ENCODE measurements at regions not wholly inside any gene's neighbourhood (a gene's known extent, or its start where the extent isn't known, plus 50 kb on each side); places are given as distances from the start of the nearest gene placed in this dataset.

DNA sequence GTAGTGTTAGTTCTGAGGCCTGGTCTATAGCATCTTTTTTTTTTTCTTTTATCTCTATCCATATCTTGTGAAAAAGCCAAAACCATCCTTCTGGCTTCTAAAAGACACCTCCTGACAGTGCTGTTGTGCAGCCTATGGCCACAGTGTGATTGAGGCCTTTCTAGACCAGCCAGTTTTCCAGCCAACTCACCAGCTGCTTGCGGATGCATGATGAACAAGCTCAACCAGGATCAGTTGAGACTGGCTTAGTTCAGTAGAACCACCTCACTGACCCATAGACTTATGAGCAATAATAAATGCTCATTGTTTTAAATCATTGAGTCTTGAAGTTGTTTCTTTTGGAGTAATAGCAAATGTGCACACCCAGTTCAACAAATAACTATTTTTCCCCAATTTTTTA is 296.9 kb downstream of the FAM170A start:
- peaks cover 20% of the 10 kb centered on the region for H3K27me3 Mint-ChIP-seq (ENCODE audit: unreplicated experiment)
- no peak for DNase-seq (ENCODE audit: extremely low spot score, unreplicated experiment)
- H3K4me3 Mint-ChIP-seq (ENCODE audit: unreplicated experiment) = no peak overlapping the region
- no peaks in the 10 kb centered on the region for H3K9me3 Mint-ChIP-seq (ENCODE audit: unreplicated experiment)
- H3K4me1 Mint-ChIP-seq (ENCODE audit: unreplicated experiment) = no peaks in the 10 kb centered on the region
- no peak overlapping the region for H3K27ac Mint-ChIP-seq (ENCODE audit: unreplicated experiment)
- TF ChIP-seq, protein P1, sequence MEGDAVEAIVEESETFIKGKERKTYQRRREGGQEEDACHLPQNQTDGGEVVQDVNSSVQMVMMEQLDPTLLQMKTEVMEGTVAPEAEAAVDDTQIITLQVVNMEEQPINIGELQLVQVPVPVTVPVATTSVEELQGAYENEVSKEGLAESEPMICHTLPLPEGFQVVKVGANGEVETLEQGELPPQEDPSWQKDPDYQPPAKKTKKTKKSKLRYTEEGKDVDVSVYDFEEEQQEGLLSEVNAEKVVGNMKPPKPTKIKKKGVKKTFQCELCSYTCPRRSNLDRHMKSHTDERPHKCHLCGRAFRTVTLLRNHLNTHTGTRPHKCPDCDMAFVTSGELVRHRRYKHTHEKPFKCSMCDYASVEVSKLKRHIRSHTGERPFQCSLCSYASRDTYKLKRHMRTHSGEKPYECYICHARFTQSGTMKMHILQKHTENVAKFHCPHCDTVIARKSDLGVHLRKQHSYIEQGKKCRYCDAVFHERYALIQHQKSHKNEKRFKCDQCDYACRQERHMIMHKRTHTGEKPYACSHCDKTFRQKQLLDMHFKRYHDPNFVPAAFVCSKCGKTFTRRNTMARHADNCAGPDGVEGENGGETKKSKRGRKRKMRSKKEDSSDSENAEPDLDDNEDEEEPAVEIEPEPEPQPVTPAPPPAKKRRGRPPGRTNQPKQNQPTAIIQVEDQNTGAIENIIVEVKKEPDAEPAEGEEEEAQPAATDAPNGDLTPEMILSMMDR (IDR thresholded peaks at IDR 0.05) = no peak
- H3K36me3 Mint-ChIP-seq (ENCODE audit: unreplicated experiment) = no peaks in the 10 kb centered on the region

DNA sequence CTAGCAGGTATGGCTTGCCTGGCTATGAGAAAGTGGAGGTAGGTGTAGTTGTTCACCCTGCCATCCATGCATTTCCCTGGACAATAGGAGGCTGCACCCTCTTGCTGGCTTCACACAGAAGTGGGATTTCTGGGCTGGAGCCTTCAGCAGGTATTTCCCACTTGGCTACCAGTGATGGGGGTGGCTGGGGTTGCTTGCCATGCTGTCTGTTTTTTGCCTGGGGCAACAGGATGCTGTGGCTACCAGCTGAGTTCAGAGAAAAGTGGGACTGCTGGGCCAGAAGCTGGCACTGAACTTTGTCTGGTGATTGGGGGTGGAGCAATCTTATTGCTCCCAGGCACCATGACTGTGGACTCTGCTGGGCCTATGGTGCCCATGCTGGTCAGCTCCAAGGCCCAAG is 299.6 kb downstream of the FAM170A start:
- no peak overlapping the region for H3K27ac Mint-ChIP-seq (ENCODE audit: unreplicated experiment)
- no peaks in the 10 kb centered on the region for H3K9me3 Mint-ChIP-seq (ENCODE audit: unreplicated experiment)
- H3K36me3 Mint-ChIP-seq (ENCODE audit: unreplicated experiment) = no peaks in the 10 kb centered on the region
- TF ChIP-seq, protein P1 (IDR thresholded peaks at IDR 0.05) = no peak
- DNase-seq (ENCODE audit: extremely low spot score, unreplicated experiment) = no peak
- H3K27me3 Mint-ChIP-seq (ENCODE audit: unreplicated experiment) = peaks cover 8% of the 10 kb centered on the region
- H3K4me3 Mint-ChIP-seq (ENCODE audit: unreplicated experiment) = no peak overlapping the region
- H3K4me1 Mint-ChIP-seq (ENCODE audit: unreplicated experiment) = no peaks in the 10 kb centered on the region

DNA sequence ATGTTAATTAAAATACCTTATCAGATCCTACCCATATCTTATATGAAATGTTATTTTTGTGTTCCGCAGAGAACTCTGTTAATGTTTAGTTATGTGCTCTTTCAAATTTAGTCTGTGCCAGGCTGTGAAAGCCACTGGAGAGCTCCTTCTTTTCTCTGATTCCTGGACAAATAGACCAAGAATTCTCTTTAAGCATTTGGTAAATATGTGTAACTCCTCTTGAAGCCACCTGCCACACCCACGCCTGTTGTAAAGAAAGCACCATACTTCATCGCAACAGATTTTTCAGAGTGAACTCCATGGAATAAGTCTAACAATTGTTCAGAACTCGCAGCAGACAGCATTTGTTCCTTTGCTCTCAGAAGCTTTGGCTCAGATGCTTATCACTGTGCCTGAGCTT is 301.1 kb downstream of the FAM170A start:
- H3K4me1 Mint-ChIP-seq (ENCODE audit: unreplicated experiment) = no peaks in the 10 kb centered on the region
- TF ChIP-seq, protein P1 (IDR thresholded peaks at IDR 0.05) = no peak
- no peak overlapping the region for H3K27ac Mint-ChIP-seq (ENCODE audit: unreplicated experiment)
- peaks cover 15% of the 10 kb centered on the region for H3K27me3 Mint-ChIP-seq (ENCODE audit: unreplicated experiment)
- H3K36me3 Mint-ChIP-seq (ENCODE audit: unreplicated experiment) = no peaks in the 10 kb centered on the region
- no peak for DNase-seq (ENCODE audit: extremely low spot score, unreplicated experiment)
- H3K4me3 Mint-ChIP-seq (ENCODE audit: unreplicated experiment) = no peak overlapping the region
- no peaks in the 10 kb centered on the region for H3K9me3 Mint-ChIP-seq (ENCODE audit: unreplicated experiment)

DNA sequence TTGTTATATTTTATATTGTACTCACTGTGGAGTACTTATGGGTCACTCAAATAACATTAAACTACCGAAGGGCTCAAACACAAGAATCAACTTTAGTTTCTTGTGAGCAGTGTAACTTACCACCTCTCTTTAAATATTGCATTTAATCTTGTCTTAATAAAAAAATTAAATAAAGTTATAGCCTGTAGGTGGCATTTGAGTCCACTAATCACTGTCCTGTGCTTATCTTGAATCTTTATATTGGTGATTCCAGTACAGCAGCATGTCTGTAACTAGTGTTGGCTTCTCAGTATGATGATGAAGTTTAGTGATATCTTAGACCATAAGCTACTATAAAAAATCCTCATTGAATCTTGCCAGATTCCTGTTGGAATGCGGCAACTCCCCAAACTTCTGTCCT is 313.8 kb downstream of the FAM170A start:
- H3K4me1 Mint-ChIP-seq (ENCODE audit: unreplicated experiment) = no peaks in the 10 kb centered on the region
- H3K27ac Mint-ChIP-seq (ENCODE audit: unreplicated experiment) = no peak overlapping the region

DNA sequence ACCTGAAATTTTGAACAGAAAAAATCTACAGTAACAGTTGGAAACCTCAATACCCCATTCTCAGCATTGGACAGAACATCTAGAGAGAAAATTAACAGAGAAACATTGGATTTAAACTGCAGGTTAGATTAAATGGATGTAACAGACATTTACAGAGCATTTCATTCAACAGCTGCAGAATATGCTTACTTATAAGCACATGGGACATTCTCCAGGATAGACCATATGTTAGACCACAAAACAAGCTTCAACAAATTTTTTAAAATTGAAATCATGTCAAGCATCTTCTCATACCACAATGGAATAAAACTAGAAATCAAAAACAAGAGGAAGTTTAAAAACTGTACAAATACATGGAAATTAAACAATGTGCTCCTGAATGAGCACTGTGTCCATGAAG is 316.3 kb downstream of the FAM170A start:
- Mint-ChIP-seq H3K36me3 (ENCODE audit: unreplicated experiment) (no peaks in the 10 kb centered on the region), H3K4me3 (ENCODE audit: unreplicated experiment) (no peak overlapping the region), H3K9me3 (ENCODE audit: unreplicated experiment) (peaks cover 14% of the 10 kb centered on the region), H3K27ac (ENCODE audit: unreplicated experiment) (no peak overlapping the region), H3K27me3 (ENCODE audit: unreplicated experiment) (peaks cover 21% of the 10 kb centered on the region), H3K4me1 (ENCODE audit: unreplicated experiment) (no peaks in the 10 kb centered on the region)
- no peak for DNase-seq (ENCODE audit: extremely low spot score, unreplicated experiment)
- TF ChIP-seq, protein P1 (IDR thresholded peaks at IDR 0.05) = no peak

More for the DNA sequence above, 313.8 kb downstream of the FAM170A start:
- peaks cover 18% of the 10 kb centered on the region for H3K9me3 Mint-ChIP-seq (ENCODE audit: unreplicated experiment)
- H3K4me3 Mint-ChIP-seq (ENCODE audit: unreplicated experiment) = no peak overlapping the region
- peaks cover 17% of the 10 kb centered on the region for H3K27me3 Mint-ChIP-seq (ENCODE audit: unreplicated experiment)
- TF ChIP-seq, protein P1 (IDR thresholded peaks at IDR 0.05) = peak; percentile 54
- no peak for DNase-seq (ENCODE audit: extremely low spot score, unreplicated experiment)
- H3K36me3 Mint-ChIP-seq (ENCODE audit: unreplicated experiment) = no peaks in the 10 kb centered on the region

Measured in osteocyte (in vitro differentiated cells).